ENCODE measurements at regions not wholly inside any gene's neighbourhood (a gene's known extent, or its start where the extent isn't known, plus 50 kb on each side); places are given as distances from the start of the nearest gene placed in this dataset.
"Not testable (repeated sequence)": the region's sequence is repeated elsewhere in the genome, so short reads cannot be mapped to it uniquely, and the experiment has no call there.

DNA sequence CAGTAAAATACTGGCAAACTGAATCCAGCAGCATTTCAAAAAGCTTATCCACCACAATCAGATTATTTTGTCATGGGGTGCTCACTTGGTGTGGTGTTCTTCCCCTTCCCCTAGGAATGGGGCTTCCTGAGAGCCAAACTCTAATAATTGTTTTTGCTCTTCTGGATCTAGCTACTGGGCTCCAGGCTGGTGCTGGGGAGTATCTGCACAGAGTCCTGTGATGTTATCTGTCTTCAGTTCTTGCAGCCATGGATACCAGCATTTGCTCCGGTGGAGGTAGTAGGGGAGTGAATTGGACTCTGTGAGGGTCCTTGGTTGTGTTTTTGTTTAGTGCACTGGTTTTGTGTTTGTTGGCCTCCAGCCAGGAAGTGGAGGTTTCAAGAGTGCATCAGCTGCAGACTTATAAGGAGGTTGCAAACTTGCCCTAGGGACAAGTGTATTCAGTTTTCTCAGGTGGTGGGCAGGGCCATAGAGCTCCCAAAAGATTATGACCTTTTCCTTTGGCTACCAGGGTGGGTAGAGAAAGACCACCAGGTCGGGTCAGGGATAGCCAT is 308.5 kb upstream of the MAGI2 start:
- ATAC-seq (ENCODE audit: low read depth) (no peak), DNase-seq (no peak)
- Mint-ChIP-seq H3K27ac (no peak overlapping the region), H3K4me1 (no peaks in the 10 kb centered on the region), H3K4me3 (no peak overlapping the region), H3K9me3 (ENCODE audit: insufficient read depth) (peaks cover 7% of the 10 kb centered on the region), H3K27me3 (no peaks in the 10 kb centered on the region)
- WGBS (ENCODE audit: insufficient coverage), result 91% methylated on average over 1 of the region's 2 CpGs
- no peak overlapping the region for H3K27ac ChIP-seq (ENCODE audit: low read length in 2 of 2)
- no peak overlapping the region for H3K4me2 ChIP-seq (replicated peaks; ENCODE audit: low read depth, low read length, poor library complexity, severe bottlenecking)
- H4K20me1 ChIP-seq (ENCODE audit: control insufficient read depth, insufficient read depth, low read length, poor library complexity, severe bottlenecking), result no peaks in the 10 kb centered on the region
- H3K9ac ChIP-seq (ENCODE audit: low read length), result no peak overlapping the region
- H3K79me2 ChIP-seq (ENCODE audit: control insufficient read depth, insufficient read depth, low read length), result no peaks in the 10 kb centered on the region
- TF ChIP-seq EZH2 (IDR thresholded peaks at IDR 0.05; ENCODE audit: borderline replicate concordance, insufficient read depth, low read depth, low read length, poor library complexity, severe bottlenecking), result no peak
- no peak for TF ChIP-seq CTCF (IDR thresholded peaks at IDR 0.05)
- H3K9me3 ChIP-seq (ENCODE audit: control extremely low read depth in 1 of 3, control insufficient read depth in 2 of 3, insufficient read depth in 1 of 3, low read length in 2 of 3), result no peaks in the 10 kb centered on the region
- no peak overlapping the region for H2AFZ ChIP-seq (ENCODE audit: insufficient read depth, low read depth, low read length, poor library complexity, severe bottlenecking)
- H3K27me3 ChIP-seq (replicated peaks in 1 of 4; ENCODE audit: control extremely low read depth in 1 of 4, control insufficient read depth in 3 of 4, insufficient read depth in 4 of 4, low read length in 3 of 4), result no peaks in the 10 kb centered on the region
- H3K4me1 ChIP-seq (ENCODE audit: control insufficient read depth in 2 of 2, insufficient read depth in 2 of 2, low read length in 2 of 2), result no peaks in the 10 kb centered on the region
- ChIA-PET CTCF (no interaction called here), POLR2A (no interaction called here)
- H3K36me3 ChIP-seq (replicated peaks in 1 of 2; ENCODE audit: control extremely low read depth in 1 of 2, control insufficient read depth in 1 of 2, extremely low read depth in 1 of 2, insufficient read depth in 2 of 2, low read length in 1 of 2), result no peaks in the 10 kb centered on the region
- intact Hi-C loops (cut with micrococcal nuclease), result no loop called here
- no peak overlapping the region for H3K4me3 ChIP-seq (ENCODE audit: control extremely low read depth in 1 of 5, extremely low read depth in 1 of 5, insufficient read depth in 1 of 5, low read depth in 2 of 5, low read length in 4 of 5)

GRCh38 chr7:79750941-79751340 is 297.5 kb upstream of the MAGI2 start:
- H3K27me3 Mint-ChIP-seq; H3K36me3 ChIP-seq (replicated peaks in 1 of 2; ENCODE audit: control extremely low read depth in 1 of 2, control insufficient read depth in 1 of 2, extremely low read depth in 1 of 2, insufficient read depth in 2 of 2, low read length in 1 of 2); H3K9ac ChIP-seq (ENCODE audit: low read length); H3K9me3 Mint-ChIP-seq (ENCODE audit: insufficient read depth); H3K27ac ChIP-seq (ENCODE audit: low read length in 2 of 2); intact Hi-C loops (cut with micrococcal nuclease); POLR2A ChIA-PET; H4K20me1 ChIP-seq (ENCODE audit: control insufficient read depth, insufficient read depth, low read length, poor library complexity, severe bottlenecking); H3K79me2 ChIP-seq (ENCODE audit: control insufficient read depth, insufficient read depth, low read length); H2AFZ ChIP-seq (ENCODE audit: insufficient read depth, low read depth, low read length, poor library complexity, severe bottlenecking); ATAC-seq (ENCODE audit: low read depth); H3K4me3 Mint-ChIP-seq; H3K27me3 ChIP-seq (replicated peaks in 1 of 4; ENCODE audit: control extremely low read depth in 1 of 4, control insufficient read depth in 3 of 4, insufficient read depth in 4 of 4, low read length in 3 of 4); CTCF ChIA-PET; H3K4me2 ChIP-seq (replicated peaks; ENCODE audit: low read depth, low read length, poor library complexity, severe bottlenecking); H3K4me1 ChIP-seq (ENCODE audit: control insufficient read depth in 2 of 2, insufficient read depth in 2 of 2, low read length in 2 of 2); H3K9me3 ChIP-seq (ENCODE audit: control extremely low read depth in 1 of 3, control insufficient read depth in 2 of 3, insufficient read depth in 1 of 3, low read length in 2 of 3); H3K4me3 ChIP-seq (ENCODE audit: control extremely low read depth in 1 of 5, extremely low read depth in 1 of 5, insufficient read depth in 1 of 5, low read depth in 2 of 5, low read length in 4 of 5); H3K27ac Mint-ChIP-seq; H3K4me1 Mint-ChIP-seq; DNase-seq: not testable (repeated sequence)
- 90% methylated on average over 4 of the region's 8 CpGs for WGBS (ENCODE audit: insufficient coverage)

Data from B cell (primary cell).